ENCODE measurements at regions not wholly inside any gene's neighbourhood (a gene's known extent, or its start where the extent isn't known, plus 50 kb on each side); places are given as distances from the start of the nearest gene placed in this dataset.

DNA sequence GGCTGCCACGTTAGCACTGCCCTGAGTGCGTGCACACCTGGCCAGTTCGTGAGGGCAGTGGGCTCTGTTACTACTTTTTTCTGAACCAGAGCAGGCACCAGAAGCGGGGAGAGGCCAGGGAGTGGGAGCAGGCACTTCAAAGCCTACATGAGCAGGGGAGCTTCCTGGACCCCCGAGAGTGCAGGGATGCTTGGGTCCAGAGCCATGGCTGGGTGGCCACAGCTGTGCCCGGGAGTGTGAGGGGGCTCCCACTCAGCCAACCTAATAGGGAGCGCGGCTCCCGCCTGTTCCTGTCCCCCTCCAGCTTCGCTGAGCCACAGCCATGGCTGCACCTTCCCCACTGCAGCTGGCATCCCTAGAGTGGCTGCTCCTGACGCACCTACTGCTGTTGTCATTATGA lies 1423.3 kb downstream of the SI start:
- TF ChIP-seq, protein P1, sequence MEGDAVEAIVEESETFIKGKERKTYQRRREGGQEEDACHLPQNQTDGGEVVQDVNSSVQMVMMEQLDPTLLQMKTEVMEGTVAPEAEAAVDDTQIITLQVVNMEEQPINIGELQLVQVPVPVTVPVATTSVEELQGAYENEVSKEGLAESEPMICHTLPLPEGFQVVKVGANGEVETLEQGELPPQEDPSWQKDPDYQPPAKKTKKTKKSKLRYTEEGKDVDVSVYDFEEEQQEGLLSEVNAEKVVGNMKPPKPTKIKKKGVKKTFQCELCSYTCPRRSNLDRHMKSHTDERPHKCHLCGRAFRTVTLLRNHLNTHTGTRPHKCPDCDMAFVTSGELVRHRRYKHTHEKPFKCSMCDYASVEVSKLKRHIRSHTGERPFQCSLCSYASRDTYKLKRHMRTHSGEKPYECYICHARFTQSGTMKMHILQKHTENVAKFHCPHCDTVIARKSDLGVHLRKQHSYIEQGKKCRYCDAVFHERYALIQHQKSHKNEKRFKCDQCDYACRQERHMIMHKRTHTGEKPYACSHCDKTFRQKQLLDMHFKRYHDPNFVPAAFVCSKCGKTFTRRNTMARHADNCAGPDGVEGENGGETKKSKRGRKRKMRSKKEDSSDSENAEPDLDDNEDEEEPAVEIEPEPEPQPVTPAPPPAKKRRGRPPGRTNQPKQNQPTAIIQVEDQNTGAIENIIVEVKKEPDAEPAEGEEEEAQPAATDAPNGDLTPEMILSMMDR (IDR thresholded peaks at IDR 0.05 in 4 of 5, conservative IDR thresholded peaks at IDR 0.05 in 1 of 5), result no peak
- no peak for TF ChIP-seq POLR2A (IDR thresholded peaks at IDR 0.05)

All from gastrocnemius medialis (tissue), 4 donors.